ENCODE measurements at regions not wholly inside any gene's neighbourhood (a gene's known extent, or its start where the extent isn't known, plus 50 kb on each side); places are given as distances from the start of the nearest gene placed in this dataset.

- H2AFZ ChIP-seq (ENCODE audit: low read depth, low read length, poor library complexity, severe bottlenecking): no peak overlapping the region
- RAD21 ChIA-PET (ENCODE audit: low non-redundant PET in 1 of 2, low total read pairs in 2 of 2, uncharacterized antibody in 2 of 2, unreplicated experiment in 2 of 2): no interaction called here
- ATAC-seq: no peak
- no peak for DNase-seq (ENCODE audit: low read depth, low spot score)
- no peak overlapping the region for H3K9ac ChIP-seq (ENCODE audit: low read length)
- H3K4me1 ChIP-seq (ENCODE audit: control insufficient read depth in 1 of 2, insufficient read depth in 2 of 2, low read length in 2 of 2): peaks cover 0 to 7% of the 10 kb centered on the region in 2 experiments; a peak in 2 of 4 replicates
- no peaks in the 10 kb centered on the region for H3K36me3 ChIP-seq (ENCODE audit: control insufficient read depth in 1 of 2, insufficient read depth in 2 of 2, low read length in 2 of 2)
- H3K9me3 ChIP-seq (ENCODE audit: control insufficient read depth in 1 of 2, insufficient read depth in 1 of 2, low read depth in 1 of 2, low read length in 2 of 2): no peaks in the 10 kb centered on the region
- H3K27me3 ChIP-seq (ENCODE audit: insufficient read depth, low read length): no peaks in the 10 kb centered on the region
- H3K4me3 ChIP-seq (replicated peaks in 1 of 2; ENCODE audit: low read depth in 1 of 2, low read length in 2 of 2): no peak overlapping the region
- no peak for TF ChIP-seq SP1 (IDR thresholded peaks at IDR 0.05; ENCODE audit: low read depth)
- no peak for TF ChIP-seq SIN3A (IDR thresholded peaks at IDR 0.05; ENCODE audit: low read depth)
- TF ChIP-seq MAX (IDR thresholded peaks at IDR 0.05): no peak
- no peak for TF ChIP-seq CTCF (IDR thresholded peaks at IDR 0.05 in 2 of 3, conservative IDR thresholded peaks at IDR 0.05 in 1 of 3; ENCODE audit: borderline replicate concordance in 1 of 3, insufficient read depth in 1 of 3, low read depth in 2 of 3, low read length in 2 of 3)
- TF ChIP-seq EZH2phosphoT487 (IDR thresholded peaks at IDR 0.05; ENCODE audit: borderline replicate concordance): no peak
- TF ChIP-seq ZBTB33 (IDR thresholded peaks at IDR 0.05; ENCODE audit: extremely low read depth, insufficient replicate concordance, low read length): no peak
- no peak for TF ChIP-seq CEBPB (IDR thresholded peaks at IDR 0.05; ENCODE audit: low read depth)
- no peak for TF ChIP-seq POLR2A (IDR thresholded peaks at IDR 0.05; ENCODE audit: borderline replicate concordance, extremely low read depth, insufficient read depth, insufficient read length)
- TF ChIP-seq RAD21 (IDR thresholded peaks at IDR 0.05; ENCODE audit: low read depth): no peak
- TF ChIP-seq FOSL1 (IDR thresholded peaks at IDR 0.05; ENCODE audit: low read depth): no peak
- TF ChIP-seq CBX3 (IDR thresholded peaks at IDR 0.05; ENCODE audit: low read depth): no peak
- TF ChIP-seq ZFX (IDR thresholded peaks at IDR 0.05): no peak
- no peak for TF ChIP-seq ATF3 (IDR thresholded peaks at IDR 0.05)
- TF ChIP-seq EZH2 (IDR thresholded peaks at IDR 0.05): no peak
- no peak for TF ChIP-seq EGR1 (IDR thresholded peaks at IDR 0.05; ENCODE audit: low read depth)
- no peak for TF ChIP-seq SRF (IDR thresholded peaks at IDR 0.05; ENCODE audit: low read depth)
- intact Hi-C loops (cut with micrococcal nuclease): no loop called here
- POLR2A ChIA-PET: no interaction called here
- no TSS peak for BruUV-seq (replicated peaks)
- no peaks in the 10 kb centered on the region for H4K20me1 ChIP-seq (ENCODE audit: insufficient read depth)
- H3K27ac ChIP-seq (ENCODE audit: low read depth, low read length): no peak overlapping the region
- no peaks in the 10 kb centered on the region for H3K9me2 ChIP-seq (ENCODE audit: insufficient read depth)
- no peaks in the 10 kb centered on the region for H3K79me2 ChIP-seq (ENCODE audit: insufficient read depth, low read length)
- CTCF ChIA-PET: no interaction called here
- H3K4me2 ChIP-seq (ENCODE audit: low read length): no peak overlapping the region
These were observed 61.9 kb upstream of the VASH1 start for GRCh38 chr14:76699209-76699938.
